ENCODE measurements at regions not wholly inside any gene's neighbourhood (a gene's known extent, or its start where the extent isn't known, plus 50 kb on each side); places are given as distances from the start of the nearest gene placed in this dataset.
A peak's percentile ranks its signal among the peaks of the same experiment; 100 is the strongest.

- H3K27me3 Mint-ChIP-seq (ENCODE audit: low read depth): no peaks in the 10 kb centered on the region
These were observed 525.5 kb upstream of the PRKX start for GRCh38 chrX:4238916-4239315.

GRCh38 chrX:4225086-4225485 lies 511.6 kb upstream of the PRKX start:
- no peak for TF ChIP-seq CTCF (IDR thresholded peaks at IDR 0.05)
- H3K4me3 Mint-ChIP-seq (ENCODE audit: unreplicated experiment): no peak overlapping the region
- H3K27ac Mint-ChIP-seq (ENCODE audit: unreplicated experiment): peak overlapping the region; percentile 47
- no peaks in the 10 kb centered on the region for H3K36me3 Mint-ChIP-seq (ENCODE audit: low read depth)
- DNase-seq (ENCODE audit: low spot score): no peak
- H3K4me1 Mint-ChIP-seq (ENCODE audit: low read depth): peaks cover 13% of the 10 kb centered on the region
- peaks cover 5% of the 10 kb centered on the region for H3K9me3 Mint-ChIP-seq (ENCODE audit: low read depth)
- H3K27me3 Mint-ChIP-seq (ENCODE audit: low read depth): no peaks in the 10 kb centered on the region

More at GRCh38 chrX:4238916-4239315, 525.5 kb upstream of the PRKX start:
- Mint-ChIP-seq H3K27ac (ENCODE audit: unreplicated experiment) (no peak overlapping the region), H3K9me3 (ENCODE audit: low read depth) (peaks cover 11% of the 10 kb centered on the region), H3K4me1 (ENCODE audit: low read depth) (no peaks in the 10 kb centered on the region), H3K36me3 (ENCODE audit: low read depth) (no peaks in the 10 kb centered on the region), H3K4me3 (ENCODE audit: unreplicated experiment) (no peak overlapping the region)
- no peak for TF ChIP-seq CTCF (IDR thresholded peaks at IDR 0.05)
- DNase-seq (ENCODE audit: low spot score): no peak

- H3K36me3 Mint-ChIP-seq (ENCODE audit: low read depth): no peaks in the 10 kb centered on the region
- peaks cover 21% of the 10 kb centered on the region for H3K9me3 Mint-ChIP-seq (ENCODE audit: low read depth)
- no peaks in the 10 kb centered on the region for H3K4me1 Mint-ChIP-seq (ENCODE audit: low read depth)
- TF ChIP-seq CTCF (IDR thresholded peaks at IDR 0.05): no peak
- H3K27me3 Mint-ChIP-seq (ENCODE audit: low read depth): no peaks in the 10 kb centered on the region
- DNase-seq (ENCODE audit: low spot score): no peak
- no peak overlapping the region for H3K27ac Mint-ChIP-seq (ENCODE audit: unreplicated experiment)
- H3K4me3 Mint-ChIP-seq (ENCODE audit: unreplicated experiment): no peak overlapping the region
These were observed 493.5 kb upstream of the PRKX start for GRCh38 chrX:4206941-4207340.

- no peak for TF ChIP-seq CTCF (IDR thresholded peaks at IDR 0.05)
- Mint-ChIP-seq H3K4me3 (ENCODE audit: unreplicated experiment) (no peak overlapping the region), H3K9me3 (ENCODE audit: low read depth) (peaks cover 15% of the 10 kb centered on the region), H3K27ac (ENCODE audit: unreplicated experiment) (no peak overlapping the region), H3K27me3 (ENCODE audit: low read depth) (no peaks in the 10 kb centered on the region), H3K4me1 (ENCODE audit: low read depth) (no peaks in the 10 kb centered on the region), H3K36me3 (ENCODE audit: low read depth) (no peaks in the 10 kb centered on the region)
- no peak for DNase-seq (ENCODE audit: low spot score)
These were observed 484.5 kb upstream of the PRKX start for GRCh38 chrX:4197971-4198370.

- Mint-ChIP-seq H3K9me3 (ENCODE audit: low read depth) (peaks cover 13% of the 10 kb centered on the region), H3K27me3 (ENCODE audit: low read depth) (no peaks in the 10 kb centered on the region), H3K4me1 (ENCODE audit: low read depth) (no peaks in the 10 kb centered on the region), H3K27ac (ENCODE audit: unreplicated experiment) (no peak overlapping the region), H3K4me3 (ENCODE audit: unreplicated experiment) (no peak overlapping the region), H3K36me3 (ENCODE audit: low read depth) (no peaks in the 10 kb centered on the region)
- no peak for TF ChIP-seq CTCF (IDR thresholded peaks at IDR 0.05)
- DNase-seq (ENCODE audit: low spot score): no peak
These were observed 480.2 kb upstream of the PRKX start for GRCh38 chrX:4193500-4194155.
